PC-9 (cell line): ENCODE measurements at regions not wholly inside any gene's neighbourhood (a gene's known extent, or its start where the extent isn't known, plus 50 kb on each side); places are given as distances from the start of the nearest gene placed in this dataset.

Source experiments
- BruUV-seq: library from RNA; stranded (reverse); fragments of 400-500 nt; replicated peaks from 2 replicates; lab custom pipeline; 2021; lab: Mats Ljungman, UMichigan
- CTCF ChIA-PET: fragments of 300-600 bp; sonication (Branson Sonifier 250); formaldehyde crosslinking; loops from one replicate; lab custom pipeline; 2022; ENCODE audit warnings: antibody characterized with exemption; lab: Charles Lee
- POLR2A ChIA-PET: fragments of 300-600 bp; sonication (Branson Sonifier 250); formaldehyde crosslinking; loops from one replicate; lab custom pipeline; 2022; ENCODE audit warnings: antibody characterized with exemption; ENCODE audit not compliant: unreplicated experiment; lab: Charles Lee
- DNase-seq, 2 experiments: peaks; one replicate each; pipeline versions ENCODE4 v3.0.0 to v3.0.0-alpha.2; 2015 to 2022; ENCODE audit warnings: mixed read lengths in 1 of 2
- H2AFZ ChIP-seq: fragments of 200-600 bp; sonication (generic); 2 replicates; pipeline ENCODE4 v1.8.1; 2017; ENCODE audit warnings: antibody characterized with exemption
- H3F3A ChIP-seq: fragments of 200-600 bp; sonication (generic); 2 replicates; pipeline ENCODE4 v1.8.1; 2017; ENCODE audit warnings: antibody characterized with exemption, mild to moderate bottlenecking, low read depth; ENCODE audit not compliant: insufficient read depth
- H3K27ac ChIP-seq: fragments of 200-600 bp; sonication (generic); 2 replicates; pipeline ENCODE4 v1.6.1; 2016; ENCODE audit warnings: mixed run types
- H3K27me3 ChIP-seq: fragments of 200-600 bp; sonication (generic); 2 replicates; pipeline ENCODE4 v1.6.1; 2016; ENCODE audit warnings: low read depth, mixed run types; ENCODE audit not compliant: insufficient read depth
- H3K36me3 ChIP-seq: fragments of 200-600 bp; sonication (generic); 2 replicates; pipeline ENCODE4 v1.6.1; 2016; ENCODE audit warnings: low read depth, mixed run types
- H3K4me1 ChIP-seq: fragments of 200-600 bp; sonication (generic); replicated peaks from 2 replicates; pipeline ENCODE4 v1.6.1; 2016; ENCODE audit warnings: mixed run types; ENCODE audit not compliant: insufficient read depth
- H3K4me2 ChIP-seq: fragments of 200-600 bp; sonication (generic); 2 replicates; pipeline ENCODE4 v1.6.1; 2017; ENCODE audit warnings: mixed run types
- H3K4me3 ChIP-seq: fragments of 200-600 bp; sonication (generic); 2 replicates; pipeline ENCODE4 v1.6.1; 2016; ENCODE audit warnings: mixed run types
- H3K79me2 ChIP-seq: fragments of 200-600 bp; sonication (generic); 2 replicates; pipeline ENCODE4 v1.6.1; 2017; ENCODE audit warnings: low read depth, mixed run types
- H3K9me2 ChIP-seq: fragments of 200-600 bp; sonication (generic); 2 replicates; pipeline ENCODE4 v1.8.1; 2017; ENCODE audit warnings: mild to moderate bottlenecking; ENCODE audit not compliant: insufficient read depth
- H3K9me3 ChIP-seq: fragments of 200-600 bp; sonication (generic); 2 replicates; pipeline ENCODE4 v1.8.1; 2016; ENCODE audit warnings: low read depth; ENCODE audit not compliant: insufficient read depth
- H4K20me1 ChIP-seq: fragments of 200-600 bp; sonication (generic); 2 replicates; pipeline ENCODE4 v1.8.1; 2017; ENCODE audit not compliant: insufficient read depth
- CTCF ChIP-seq: fragments of 200-600 bp; sonication (generic); conservative IDR thresholded peaks from 2 replicates; pipeline ENCODE4 v1.6.1; 2017; ENCODE audit warnings: mixed run types, antibody characterized with exemption, mild to moderate bottlenecking, moderate library complexity
- EZH2 ChIP-seq: fragments of 200-600 bp; sonication (generic); IDR thresholded peaks from 2 replicates; pipeline ENCODE4 v1.8.0; 2017; ENCODE audit warnings: antibody characterized with exemption, low read depth
- intact Hi-C: fragments of 100-400 bp; cut with micrococcal nuclease; formaldehyde crosslinking; loops from one replicate; pipeline ENCODE4 v1.10.0; 2022; ENCODE audit not compliant: unreplicated experiment

GRCh38 chr6:4692664-4693063 lies 83.5 kb upstream of the CDYL start:
- Histone ChIP-seq H3K79me2 (no peaks in the 10 kb centered on the region), H3K27me3 (no peaks in the 10 kb centered on the region), H2AFZ (no peak overlapping the region), H3K9me2 (no peaks in the 10 kb centered on the region), H3F3A (peaks cover 11% of the 10 kb centered on the region; the same call in 1 of the 2 replicates), H3K4me2 (no peak overlapping the region), H3K36me3 (no peaks in the 10 kb centered on the region), H3K9me3 (no peaks in the 10 kb centered on the region), H4K20me1 (no peaks in the 10 kb centered on the region), H3K27ac (no peak overlapping the region), H3K4me1 (peaks cover 9% of the 10 kb centered on the region), H3K4me3 (no peak overlapping the region)
- no peak for TF ChIP-seq CTCF
- CTCF ChIA-PET, result interaction anchor here (0.6 kb wide), 1 partner anchor 26 kb away, joined by 5 read pairs; no protein-coding TSS in a partner anchor
- POLR2A ChIA-PET, result no interaction called here
- intact Hi-C loops, result no loop called here
- no TSS peak for BruUV-seq
- DNase-seq, result no peak

- no peaks in the 10 kb centered on the region for H3K9me2 ChIP-seq
- DNase-seq, result peak; percentile 48 to 69
- intact Hi-C loops, result loop anchor here (2.0 kb wide), 1 partner anchor 45 kb away; no protein-coding TSS in a partner anchor
- H3K27me3 ChIP-seq, result no peaks in the 10 kb centered on the region
- no peaks in the 10 kb centered on the region for H3K36me3 ChIP-seq
- TF ChIP-seq CTCF, result no peak
- no peak for TF ChIP-seq EZH2
- peaks cover 15% of the 10 kb centered on the region; the same call in 1 of the 2 replicates for H3F3A ChIP-seq
- POLR2A ChIA-PET, result no interaction called here
- TSS peak; percentile 94 for BruUV-seq
- H3K4me2 ChIP-seq, result peak overlapping the region; percentile 74
- peak overlapping the region; percentile 54 for H3K4me3 ChIP-seq
- CTCF ChIA-PET, result interaction anchor here (1.0 kb wide), 1 partner anchor 300 kb away, joined by 5 read pairs; no protein-coding TSS in a partner anchor
- peak overlapping the region; percentile 78 for H2AFZ ChIP-seq
- no peaks in the 10 kb centered on the region for H3K79me2 ChIP-seq
- H3K9me3 ChIP-seq, result no peaks in the 10 kb centered on the region
- no peaks in the 10 kb centered on the region for H4K20me1 ChIP-seq
- H3K27ac ChIP-seq, result peak overlapping the region; percentile 90
- peaks cover 13% of the 10 kb centered on the region for H3K4me1 ChIP-seq
Observed at GRCh38 chr6:4687989-4688947, 87.9 kb upstream of the CDYL start.

- H3K4me1 ChIP-seq, result peaks cover 13% of the 10 kb centered on the region
- H3K36me3 ChIP-seq, result no peaks in the 10 kb centered on the region
- no peak for TF ChIP-seq EZH2
- no peak for TF ChIP-seq CTCF
- peak overlapping the region; percentile 90 for H3K27ac ChIP-seq
- no peaks in the 10 kb centered on the region for H4K20me1 ChIP-seq
- H3K4me2 ChIP-seq, result peak overlapping the region; percentile 74
- H3K9me3 ChIP-seq, result no peaks in the 10 kb centered on the region
- H3K27me3 ChIP-seq, result no peaks in the 10 kb centered on the region
- no TSS peak for BruUV-seq
- intact Hi-C loops, result no loop called here
- ChIA-PET CTCF (no interaction called here), POLR2A (no interaction called here)
- no peaks in the 10 kb centered on the region for H3K9me2 ChIP-seq
- H3F3A ChIP-seq, result peaks cover 15% of the 10 kb centered on the region; the same call in 1 of the 2 replicates
- DNase-seq, result no peak
- peak overlapping the region; percentile 78 for H2AFZ ChIP-seq
- H3K79me2 ChIP-seq, result no peaks in the 10 kb centered on the region
- peak overlapping the region; percentile 54; the same call in 1 of the 2 replicates for H3K4me3 ChIP-seq
Observed at GRCh38 chr6:4687656-4687988, 88.6 kb upstream of the CDYL start.
